ENCODE measurements at regions not wholly inside any gene's neighbourhood (a gene's known extent, or its start where the extent isn't known, plus 50 kb on each side); places are given as distances from the start of the nearest gene placed in this dataset.
"Not testable (repeated sequence)": the region's sequence is repeated elsewhere in the genome, so short reads cannot be mapped to it uniquely, and the experiment has no call there.

GRCh38 chr2:208807756-208808155 is 401.2 kb downstream of the PTH2R start:
- TF ChIP-seq CTCF (IDR thresholded peaks at IDR 0.05), result no peak
- no peak for DNase-seq (ENCODE audit: low spot score in 2 of 2)
- Histone ChIP-seq H3K36me3 (no peaks in the 10 kb centered on the region), H3K4me1 (no peaks in the 10 kb centered on the region), H3K27ac (no peak overlapping the region), H3K4me3 (no peak overlapping the region), H3K27me3 (no peaks in the 10 kb centered on the region), H3K9me3 (no peaks in the 10 kb centered on the region)
- intact Hi-C loops (cut with DNase I), result no loop called here

DNA sequence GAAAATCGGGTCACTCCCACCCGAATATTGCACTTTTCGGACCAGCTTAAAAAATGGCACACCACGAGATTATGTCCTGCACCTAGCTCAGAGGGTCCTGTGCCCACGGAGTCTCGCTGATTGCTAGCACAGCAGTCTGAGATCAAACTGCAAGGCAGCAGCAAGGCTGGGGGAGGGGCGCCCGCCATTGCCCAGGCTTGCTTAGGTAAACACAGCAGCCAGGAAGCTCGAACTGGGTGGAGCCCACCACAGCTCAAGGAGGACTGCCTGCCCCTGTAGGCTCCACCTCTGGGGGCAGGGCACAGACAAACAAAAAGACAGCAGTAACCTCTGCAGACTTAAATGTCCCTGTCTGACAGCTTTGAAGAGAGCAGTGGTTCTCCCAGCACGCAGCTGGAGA is 405.3 kb downstream of the PTH2R start:
- H3K36me3 ChIP-seq; DNase-seq (ENCODE audit: low spot score in 2 of 2); H3K27me3 ChIP-seq; H3K9me3 ChIP-seq; H3K27ac ChIP-seq; intact Hi-C loops (cut with DNase I); H3K4me1 ChIP-seq; H3K4me3 ChIP-seq: not testable (repeated sequence)

DNA sequence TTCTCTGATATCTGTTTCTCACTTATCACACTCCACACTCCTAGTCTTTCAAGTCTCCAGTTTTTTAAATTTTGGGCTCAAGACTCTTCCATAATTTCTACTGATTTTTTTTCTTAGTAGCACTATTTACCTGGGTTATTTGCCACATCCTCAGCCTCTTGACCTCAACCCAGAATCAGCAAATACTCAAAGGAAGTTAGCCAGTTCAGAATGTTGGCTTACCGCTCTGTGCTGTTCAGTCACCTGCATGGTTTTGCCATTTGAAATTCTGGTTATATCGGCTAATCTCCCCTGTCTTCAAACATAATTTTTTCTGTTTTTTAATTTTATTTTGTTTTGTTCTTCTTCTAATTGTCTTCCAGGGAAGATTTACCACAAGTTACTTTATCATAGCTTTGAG is 412.6 kb downstream of the PTH2R start:
- Histone ChIP-seq H3K9me3 (no peaks in the 10 kb centered on the region), H3K27me3 (no peaks in the 10 kb centered on the region)

GRCh38 chr2:208820014-208820688 is 413.6 kb downstream of the PTH2R start:
- intact Hi-C loops (cut with DNase I), result no loop called here
- H3K27ac ChIP-seq, result no peak overlapping the region
- H3K27me3 ChIP-seq, result no peaks in the 10 kb centered on the region
- DNase-seq (ENCODE audit: low spot score in 2 of 2), result no peak
- H3K4me1 ChIP-seq, result no peaks in the 10 kb centered on the region
- no peak for TF ChIP-seq CTCF (IDR thresholded peaks at IDR 0.05)
- H3K36me3 ChIP-seq, result no peaks in the 10 kb centered on the region
- no peak overlapping the region for H3K4me3 ChIP-seq
- no peaks in the 10 kb centered on the region for H3K9me3 ChIP-seq

More for the DNA sequence above, 412.6 kb downstream of the PTH2R start:
- no peak for TF ChIP-seq CTCF (IDR thresholded peaks at IDR 0.05)
- Histone ChIP-seq H3K36me3 (no peaks in the 10 kb centered on the region), H3K4me3 (no peak overlapping the region), H3K27ac (no peak overlapping the region), H3K4me1 (no peaks in the 10 kb centered on the region)
- intact Hi-C loops (cut with DNase I), result no loop called here
- DNase-seq (ENCODE audit: low spot score in 2 of 2), result no peak

- no peak for TF ChIP-seq CTCF (IDR thresholded peaks at IDR 0.05)
- no peaks in the 10 kb centered on the region for H3K27me3 ChIP-seq
- intact Hi-C loops (cut with DNase I), result no loop called here
- no peak overlapping the region for H3K27ac ChIP-seq
- H3K4me3 ChIP-seq, result no peak overlapping the region
- H3K4me1 ChIP-seq, result no peaks in the 10 kb centered on the region
- no peaks in the 10 kb centered on the region for H3K9me3 ChIP-seq
- no peak for DNase-seq (ENCODE audit: low spot score in 2 of 2)
- H3K36me3 ChIP-seq, result no peaks in the 10 kb centered on the region
These were observed 420.5 kb downstream of the PTH2R start for GRCh38 chr2:208827109-208827508.

DNA sequence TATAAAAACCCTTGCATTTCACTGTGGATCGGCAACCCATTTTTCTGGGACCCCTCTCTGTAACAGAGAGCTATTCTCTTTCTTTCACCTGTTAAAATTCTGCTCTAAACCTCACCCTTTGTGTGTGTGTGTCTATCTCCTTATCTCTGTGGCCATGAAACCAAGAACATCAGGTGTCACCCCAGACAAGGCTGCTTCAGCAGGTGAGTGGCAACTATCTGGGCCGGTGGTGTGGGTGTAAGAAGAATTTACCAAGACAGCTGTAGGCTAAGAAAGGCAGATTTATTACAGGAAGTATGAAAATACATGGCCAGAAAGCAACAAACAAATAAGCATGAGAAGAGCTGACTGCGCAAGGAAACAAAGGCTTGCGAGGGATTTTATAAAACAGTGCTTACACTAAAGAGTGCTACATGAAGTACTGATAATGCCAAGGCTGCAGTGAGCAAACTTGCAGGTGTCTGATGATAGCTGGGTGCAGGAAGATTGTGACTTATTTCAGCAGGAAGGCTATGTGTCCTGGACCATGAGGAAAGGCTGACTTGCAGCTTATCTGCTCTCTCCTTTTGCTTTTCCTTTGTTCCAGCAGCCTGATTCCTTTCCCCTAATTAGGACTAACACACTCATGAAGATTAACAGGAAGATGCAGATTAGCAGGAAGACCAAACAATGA is 421.1 kb downstream of the PTH2R start:
- H3K4me1 ChIP-seq, result no peaks in the 10 kb centered on the region
- H3K9me3 ChIP-seq, result no peaks in the 10 kb centered on the region
- intact Hi-C loops (cut with DNase I), result no loop called here
- H3K36me3 ChIP-seq, result no peaks in the 10 kb centered on the region
- no peak overlapping the region for H3K4me3 ChIP-seq
- no peak overlapping the region for H3K27ac ChIP-seq
- DNase-seq (ENCODE audit: low spot score in 2 of 2), result no peak
- TF ChIP-seq CTCF (IDR thresholded peaks at IDR 0.05), result no peak
- no peaks in the 10 kb centered on the region for H3K27me3 ChIP-seq
